IMR-90 (cell line): ENCODE measurements at regions not wholly inside any gene's neighbourhood (a gene's known extent, or its start where the extent isn't known, plus 50 kb on each side); places are given as distances from the start of the nearest gene placed in this dataset.

Experiments used
- ATAC-seq: fragments of 200-7000 bp; cut with Tn5 transposase; 2 replicates; pipeline ENCODE4 v1.9.1; 2020; ENCODE audit warnings: low read depth, mild to moderate bottlenecking, moderate library complexity
- BruUV-seq: library from RNA; stranded (reverse); fragments of 400-500 nt; replicated peaks from 2 replicates; lab custom pipeline; 2021; lab: Mats Ljungman, UMichigan
- CTCF ChIA-PET: fragments of 300-600 bp; formaldehyde crosslinking; extraction: SDS; loops from one replicate; lab custom pipeline; 2021; ENCODE audit warnings: antibody characterized with exemption; lab: Yijun Ruan, JAX
- POLR2A ChIA-PET: fragments of 300-600 bp; sonication (Branson Sonifier 250); formaldehyde crosslinking; loops from one replicate; lab custom pipeline; 2022; ENCODE audit warnings: antibody characterized with exemption; ENCODE audit not compliant: unreplicated experiment; lab: Charles Lee
- DNase-seq: peaks from one replicate; pipeline ENCODE4 v3.0.0; 2013
- H2AFZ ChIP-seq: replicated peaks from 2 replicates; pipeline ENCODE3; 2013; ENCODE audit warnings: low read length, mild to moderate bottlenecking; ENCODE audit not compliant: poor library complexity
- H2AK5ac ChIP-seq: 2 replicates; pipeline ENCODE4 v1.6.1; 2013; ENCODE audit warnings: low read depth, low read length, inconsistent platforms
- H2AK9ac ChIP-seq: replicated peaks from 2 replicates; pipeline ENCODE3; 2013; ENCODE audit warnings: mild to moderate bottlenecking, low read depth, low read length, moderate library complexity; ENCODE audit not compliant: poor library complexity
- H2BK120ac ChIP-seq: 2 replicates; pipeline ENCODE4 v1.6.1; 2013; ENCODE audit warnings: low read depth, low read length, inconsistent platforms
- H2BK15ac ChIP-seq: 3 replicates; pipeline ENCODE4 v1.6.1; 2013; ENCODE audit warnings: low read depth, low read length, inconsistent platforms
- H2BK20ac ChIP-seq: 2 replicates; pipeline ENCODE4 v1.6.1; 2013; ENCODE audit warnings: low read depth, mild to moderate bottlenecking, inconsistent platforms, low read length, moderate library complexity
- H2BK5ac ChIP-seq: 2 replicates; pipeline ENCODE4 v1.6.1; 2013; ENCODE audit warnings: mild to moderate bottlenecking, low read depth, low read length, inconsistent platforms; ENCODE audit not compliant: poor library complexity, severe bottlenecking
- H3K14ac ChIP-seq: replicated peaks from 2 replicates; pipeline ENCODE4 v1.6.1; 2013; ENCODE audit warnings: low read depth, low read length, inconsistent platforms
- H3K18ac ChIP-seq: 2 replicates; pipeline ENCODE4 v1.6.1; 2013; ENCODE audit warnings: low read depth, low read length, control low read depth
- H3K23ac ChIP-seq: 2 replicates; pipeline ENCODE4 v1.6.1; 2013; ENCODE audit warnings: low read depth, low read length, inconsistent platforms
- H3K27ac ChIP-seq: 2 replicates; pipeline ENCODE4 v1.5.1; 2013; ENCODE audit warnings: mild to moderate bottlenecking, control low read depth, low read length; ENCODE audit not compliant: insufficient read depth
- H3K27me3 ChIP-seq: 2 replicates; pipeline ENCODE4 v1.6.1; 2013; ENCODE audit warnings: low read length; ENCODE audit not compliant: control insufficient read depth, insufficient read depth
- H3K36me3 ChIP-seq: 2 replicates; pipeline ENCODE4 v1.6.1; 2013; ENCODE audit warnings: low read length, mixed read lengths; ENCODE audit not compliant: control insufficient read depth, insufficient read depth
- H3K4ac ChIP-seq: 2 replicates; pipeline ENCODE4 v1.6.1; 2013; ENCODE audit warnings: low read depth, low read length, inconsistent platforms
- H3K4me1 ChIP-seq: 2 replicates; pipeline ENCODE4 v1.6.1; 2013; ENCODE audit warnings: low read length, mixed read lengths; ENCODE audit not compliant: control insufficient read depth, insufficient read depth
- H3K4me2 ChIP-seq: 2 replicates; pipeline ENCODE4 v1.6.1; 2013; ENCODE audit warnings: low read depth, mild to moderate bottlenecking, control low read depth, low read length, moderate library complexity
- H3K4me3 ChIP-seq: 2 replicates; pipeline ENCODE4 v1.5.1; 2013; ENCODE audit warnings: low read depth, mild to moderate bottlenecking, control low read depth, low read length, moderate library complexity; ENCODE audit not compliant: insufficient read depth
- H3K56ac ChIP-seq: 2 replicates; pipeline ENCODE4 v1.6.1; 2013; ENCODE audit warnings: low read length, inconsistent platforms; ENCODE audit not compliant: insufficient read depth; ENCODE audit errors: extremely low read depth
- H3K79me1 ChIP-seq, 2 experiments: 2 replicates each; pipeline ENCODE4 v1.6.1; 2013; ENCODE audit warnings: low read length in 2 of 2, inconsistent platforms in 1 of 2, low read depth in 1 of 2
- H3K9ac ChIP-seq: 2 replicates; pipeline ENCODE4 v1.6.1; 2013; ENCODE audit warnings: low read depth, low read length, control low read depth
- H3K9me1 ChIP-seq: 2 replicates; pipeline ENCODE4 v1.6.1; 2013; ENCODE audit warnings: low read length, inconsistent platforms; ENCODE audit not compliant: insufficient read depth
- H3K9me3 ChIP-seq: 2 replicates; pipeline ENCODE4 v1.6.1; 2013; ENCODE audit warnings: low read length; ENCODE audit not compliant: control insufficient read depth, insufficient read depth
- H4K20me1 ChIP-seq: 2 replicates; pipeline ENCODE4 v1.6.1; 2013; ENCODE audit warnings: low read length, inconsistent platforms; ENCODE audit not compliant: insufficient read depth
- H4K5ac ChIP-seq: 2 replicates; pipeline ENCODE4 v1.6.1; 2013; ENCODE audit warnings: mild to moderate bottlenecking, low read depth, low read length, control low read depth
- H4K8ac ChIP-seq, 2 experiments: 2 replicates each; pipeline ENCODE4 v1.6.1; 2013; ENCODE audit warnings: low read depth in 2 of 2, low read length in 2 of 2, control low read depth in 1 of 2, inconsistent platforms in 1 of 2
- H4K91ac ChIP-seq: 2 replicates; pipeline ENCODE4 v1.6.1; 2013; ENCODE audit warnings: low read depth, low read length, inconsistent platforms; ENCODE audit not compliant: insufficient read depth
- BHLHE40 ChIP-seq: fragments of 150-350 bp; IDR thresholded peaks from 2 replicates; pipeline ENCODE4 v1.6.1; 2016; ENCODE audit warnings: mild to moderate bottlenecking, low read depth, low read length
- CEBPB ChIP-seq: IDR thresholded peaks from 2 replicates; pipeline ENCODE4 v1.6.1; 2012; ENCODE audit warnings: low read depth, low read length, improper control_type of control experiment
- CHD1 ChIP-seq: IDR thresholded peaks from 2 replicates; pipeline ENCODE4 v1.6.1; 2012; ENCODE audit warnings: low read depth, low read length, improper control_type of control experiment
- CTCF ChIP-seq: conservative IDR thresholded peaks from 2 replicates; pipeline ENCODE4 v1.5.1; 2012; ENCODE audit warnings: mild to moderate bottlenecking, low read depth, low read length, improper control_type of control experiment
- ELK1 ChIP-seq: fragments of 150-350 bp; IDR thresholded peaks from 2 replicates; pipeline ENCODE4 v1.6.1; 2016; ENCODE audit warnings: low read depth, mild to moderate bottlenecking, low read length, moderate library complexity, borderline replicate concordance
- FOS ChIP-seq: fragments of 150-350 bp; IDR thresholded peaks from 2 replicates; pipeline ENCODE4 v1.6.1; 2016; ENCODE audit warnings: low read depth, low read length
- MAFK ChIP-seq: IDR thresholded peaks from 2 replicates; pipeline ENCODE4 v1.6.1; 2012; ENCODE audit warnings: low read depth, low read length, improper control_type of control experiment
- MAZ ChIP-seq: IDR thresholded peaks from 2 replicates; pipeline ENCODE4 v1.6.1; 2012; ENCODE audit warnings: low read depth, mild to moderate bottlenecking, low read length, improper control_type of control experiment, moderate library complexity, borderline replicate concordance
- MXI1 ChIP-seq: IDR thresholded peaks from 2 replicates; pipeline ENCODE4 v1.6.1; 2012; ENCODE audit warnings: low read depth, mild to moderate bottlenecking, low read length, moderate library complexity, borderline replicate concordance
- NFE2L2 ChIP-seq: fragments of 150-350 bp; IDR thresholded peaks from 2 replicates; pipeline ENCODE4 v1.6.1; 2016; ENCODE audit warnings: low read depth, mild to moderate bottlenecking, low read length
- POLR2A ChIP-seq: IDR thresholded peaks from 2 replicates; pipeline ENCODE4 v1.6.1; 2012; ENCODE audit warnings: mild to moderate bottlenecking, low read depth, low read length
- RAD21 ChIP-seq: IDR thresholded peaks from 2 replicates; pipeline ENCODE4 v1.6.1; 2012; ENCODE audit warnings: low read length, improper control_type of control experiment
- RCOR1 ChIP-seq: IDR thresholded peaks from 2 replicates; pipeline ENCODE4 v1.6.1; 2012; ENCODE audit warnings: mild to moderate bottlenecking, low read length, improper control_type of control experiment; ENCODE audit not compliant: insufficient replicate concordance
- RFX5 ChIP-seq: IDR thresholded peaks from 2 replicates; pipeline ENCODE4 v1.8.0; 2012; ENCODE audit warnings: low read depth, mild to moderate bottlenecking, low read length, moderate library complexity
- SMC3 ChIP-seq: fragments of 150-350 bp; IDR thresholded peaks from 2 replicates; pipeline ENCODE4 v1.6.1; 2016; ENCODE audit warnings: low read depth, mild to moderate bottlenecking, antibody characterized with exemption, low read length, moderate library complexity
- USF2 ChIP-seq: fragments of 150-350 bp; IDR thresholded peaks from 2 replicates; pipeline ENCODE4 v1.6.1; 2017; ENCODE audit warnings: mild to moderate bottlenecking, antibody characterized with exemption, low read length, low read depth
- WGBS, 2 experiments: methylation state at CpG; one replicate each; pipeline versions ENCODE4 v1.1.5 to v1.1.7; 2013; ENCODE audit warnings: missing lambda C conversion rate in 2 of 2; ENCODE audit not compliant: insufficient read length in 1 of 2; ENCODE audit errors: extremely low coverage in 2 of 2; 5-methylcytosine and 5-hydroxymethylcytosine counted together
- dilution Hi-C: fragments of 300-500 bp; cut with HindIII; formaldehyde crosslinking; loops from one replicate; pipeline ENCODE4 v1.14.3; 2018; ENCODE audit warnings: low sequenced_read_pairs; ENCODE audit not compliant: unreplicated experiment
- in situ Hi-C: fragments of 300-500 bp; cut with MboI; formaldehyde crosslinking; loops from 3 replicates; pipeline ENCODE4 v1.14.3; 2019; ENCODE audit warnings: low sequenced_read_pairs, inconsistent platforms, mixed read lengths
- intact Hi-C: fragments of 100-400 bp; cut with micrococcal nuclease; formaldehyde crosslinking; loops from 2 replicates; pipeline ENCODE4 v1.10.0; 2022

GRCh38 chr12:123035841-123036240 is 55.4 kb downstream of the ARL6IP4 start:
- Histone ChIP-seq H2AK9ac (no peak overlapping the region), H2BK120ac (no peak overlapping the region), H3K36me3 (peaks cover 15% of the 10 kb centered on the region), H3K23ac (no peak overlapping the region), H2BK20ac (no peak overlapping the region), H2BK5ac (no peak overlapping the region), H3K56ac (no peak overlapping the region), H4K8ac (no peak overlapping the region), H3K4me2 (no peak overlapping the region), H4K20me1 (0 out of 2 replicates have a peak, but pooled peaks cover 5% of the 10 kb centered on the region), H3K18ac (no peak overlapping the region), H3K27ac (no peak overlapping the region), H3K9ac (no peak overlapping the region), H3K79me1 (peaks cover 0 to 5% of the 10 kb centered on the region in 2 experiments; a peak in 1 of 4 replicates), H4K5ac (no peak overlapping the region), H2AFZ (no peak overlapping the region), H3K27me3 (no peaks in the 10 kb centered on the region), H2AK5ac (no peak overlapping the region), H3K9me3 (no peaks in the 10 kb centered on the region), H3K9me1 (peaks cover 9% of the 10 kb centered on the region), H2BK15ac (no peak overlapping the region), H3K14ac (no peak overlapping the region), H3K4me3 (no peak overlapping the region), H3K4ac (no peak overlapping the region), H3K4me1 (0 out of 2 replicates have a peak, but pooled peaks cover 1% of the 10 kb centered on the region), H4K91ac (no peak overlapping the region)
- 100% methylated on average over 1 of the region's 5 CpGs; no CpG with 5 or more reads in 1 of the 2 experiments for WGBS, 2 experiments
- CTCF ChIA-PET = no interaction called here
- dilution Hi-C loops (no loop called here), intact Hi-C loops (no loop called here), in situ Hi-C loops (no loop called here)
- DNase-seq = no peak
- ATAC-seq = no peak
- BruUV-seq = no TSS peak
- POLR2A ChIA-PET = no interaction called here
- TF ChIP-seq RCOR1 (no peak), USF2 (no peak), MAZ (no peak), POLR2A (no peak), CTCF (no peak), BHLHE40 (no peak), MAFK (no peak), ELK1 (no peak), CHD1 (no peak), RAD21 (no peak), FOS (no peak), CEBPB (no peak), NFE2L2 (no peak), SMC3 (no peak), RFX5 (no peak), MXI1 (no peak)
